HG02610 (cell line): ENCODE measurements at regions not wholly inside any gene's neighbourhood (a gene's known extent, or its start where the extent isn't known, plus 50 kb on each side); places are given as distances from the start of the nearest gene placed in this dataset.

Experiments
- ATAC-seq: cut with Tn5 transposase; IDR thresholded peaks from one replicate; pipeline ENCODE4 v1.9.1; 2021; ENCODE audit warnings: mild to moderate bottlenecking, moderate library complexity; ENCODE audit not compliant: unreplicated experiment

GRCh38 chr2:236712961-236713673 is 143.5 kb downstream of the ACKR3 start:
- no peak for ATAC-seq

DNA sequence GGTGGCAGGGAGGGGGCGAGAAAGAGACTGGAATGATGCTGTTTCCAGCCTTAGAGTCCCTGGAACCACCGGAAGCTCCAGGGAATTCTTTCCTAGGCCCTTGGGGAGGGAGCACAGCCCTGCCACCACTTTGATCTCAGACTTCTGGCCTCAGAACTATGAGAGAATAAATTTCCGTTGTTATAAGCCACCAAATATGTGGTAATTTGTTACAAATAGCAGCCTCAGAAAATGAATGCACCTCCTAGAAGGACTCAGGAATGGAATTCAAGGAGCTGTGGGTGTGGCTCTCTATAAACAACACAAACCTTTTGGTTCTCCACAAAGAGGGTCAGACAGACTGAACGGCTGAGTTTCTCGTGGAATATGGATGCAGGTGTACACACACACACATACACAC is 144.5 kb downstream of the ACKR3 start:
- ATAC-seq: no peak

GRCh38 chr2:236715077-236715476 is 145.5 kb downstream of the ACKR3 start:
- ATAC-seq: no peak

DNA sequence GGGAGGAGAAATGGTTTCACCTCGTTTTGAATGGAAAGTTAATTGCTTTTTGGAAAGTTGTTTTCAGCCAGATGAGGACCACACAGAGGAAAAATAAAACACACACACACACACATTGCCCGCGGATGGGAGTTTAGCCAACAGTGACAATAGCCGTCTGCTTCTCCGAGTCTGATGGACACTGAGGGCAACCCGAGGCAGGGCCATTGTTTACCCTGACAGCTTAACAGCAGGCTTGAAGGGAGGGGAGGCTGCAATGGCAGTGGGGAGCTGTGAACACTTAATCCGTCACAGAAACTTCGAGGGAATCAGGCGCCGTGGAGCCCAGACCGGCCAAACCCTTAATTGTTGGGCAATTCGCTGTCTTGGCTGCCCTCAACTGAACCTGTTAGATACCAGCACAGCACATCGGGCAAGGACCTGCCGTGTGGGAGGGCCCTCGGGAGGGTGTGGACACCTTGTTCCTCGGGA is 145.9 kb downstream of the ACKR3 start:
- no peak for ATAC-seq

DNA sequence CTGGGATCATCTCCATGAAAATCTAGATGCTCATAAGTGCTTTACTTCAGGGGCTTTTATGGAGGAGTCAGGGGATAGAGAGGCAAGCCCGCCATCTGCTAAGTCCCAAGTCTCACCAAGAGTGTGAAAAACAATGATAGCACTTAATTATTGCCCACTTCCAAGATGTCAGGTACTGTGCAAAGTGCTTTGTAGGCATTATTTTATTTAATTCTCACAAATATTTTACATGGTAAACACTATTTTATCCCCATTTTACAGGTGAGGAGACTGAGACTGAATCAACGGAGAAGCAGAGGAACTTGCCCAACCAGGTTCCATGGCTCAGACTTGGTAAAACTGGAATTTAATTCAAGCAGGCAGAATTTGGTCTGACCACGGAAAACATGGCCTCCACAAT is 147.5 kb downstream of the ACKR3 start:
- ATAC-seq: no peak

GRCh38 chr2:236717729-236718128 is 148.1 kb downstream of the ACKR3 start:
- ATAC-seq: no peak

GRCh38 chr2:236718207-236718992 is 148.8 kb downstream of the ACKR3 start:
- ATAC-seq: no peak

GRCh38 chr2:236719192-236719635 is 149.6 kb downstream of the ACKR3 start:
- ATAC-seq: no peak

GRCh38 chr2:236720974-236721540 is 151.4 kb downstream of the ACKR3 start:
- ATAC-seq: no peak

DNA sequence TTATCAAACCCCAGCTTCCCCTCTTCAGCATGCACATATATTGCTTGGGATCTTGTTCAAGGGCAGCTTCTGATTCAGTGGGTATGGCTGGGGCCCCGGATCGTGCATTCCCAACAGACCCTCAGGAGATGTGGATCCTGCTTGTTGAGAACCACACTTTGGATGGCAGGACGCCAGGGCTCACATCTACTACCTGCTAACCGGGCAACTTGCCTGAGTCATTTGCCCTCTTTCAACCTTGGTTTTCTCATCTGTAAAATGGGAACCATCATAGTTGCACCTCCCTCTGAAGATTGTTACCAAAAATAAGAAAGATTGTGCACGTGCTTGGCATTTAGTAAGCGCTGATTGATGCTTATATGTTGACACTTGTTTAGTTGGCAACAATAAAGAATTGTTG is 154.6 kb downstream of the ACKR3 start:
- no peak for ATAC-seq

- no peak for ATAC-seq
Observed at GRCh38 chr2:236726701-236727450, 157.3 kb downstream of the ACKR3 start.

- no peak for ATAC-seq
Observed at GRCh38 chr2:236728916-236729670, 159.5 kb downstream of the ACKR3 start.

DNA sequence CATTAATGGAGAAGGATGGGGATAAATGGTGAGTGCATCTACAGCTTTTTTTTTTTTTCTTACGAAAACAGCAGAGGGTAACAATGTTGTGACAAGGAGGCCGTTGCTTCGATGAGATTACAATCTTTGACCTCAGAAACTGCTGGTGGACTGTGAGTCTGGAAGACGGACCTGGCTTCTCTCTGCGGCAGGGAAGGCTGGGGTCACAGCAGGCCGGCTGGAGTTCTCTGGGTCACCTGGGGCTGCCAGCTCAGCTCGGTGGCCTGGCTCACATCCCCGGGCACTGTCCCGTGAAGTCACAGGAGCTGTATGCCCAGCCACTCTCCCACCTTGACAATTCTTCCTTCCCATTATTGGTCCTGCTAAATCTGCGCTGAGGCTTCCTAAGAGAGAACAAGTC is 160.8 kb downstream of the ACKR3 start:
- ATAC-seq: no peak

- no peak for ATAC-seq
Observed at GRCh38 chr2:236731767-236732580, 162.3 kb downstream of the ACKR3 start.

DNA sequence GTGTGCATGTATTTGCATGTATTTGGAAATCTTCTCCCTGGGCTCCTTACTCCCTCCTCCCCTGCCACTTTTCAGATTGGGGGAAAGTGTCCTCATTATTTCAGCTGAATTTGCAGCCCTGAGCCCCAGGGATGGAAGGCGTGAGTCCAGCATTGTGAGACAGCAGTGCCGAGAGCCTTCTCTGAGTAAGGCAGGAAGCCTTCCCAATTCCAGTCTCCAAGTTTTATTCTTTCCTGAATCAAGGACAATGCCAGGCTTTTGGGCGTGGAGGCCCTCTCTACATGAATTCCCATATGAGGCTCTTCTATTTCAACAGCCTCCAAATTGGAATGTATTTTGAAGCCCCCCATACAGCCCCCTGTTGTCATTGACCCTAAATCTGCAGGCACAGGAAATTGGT is 163.5 kb downstream of the ACKR3 start:
- no peak for ATAC-seq

- ATAC-seq: no peak
Observed at GRCh38 chr2:236735825-236736238, 166.2 kb downstream of the ACKR3 start.

GRCh38 chr2:236738030-236738429 is 168.4 kb downstream of the ACKR3 start:
- ATAC-seq: no peak

GRCh38 chr2:236738896-236739295 is 169.3 kb downstream of the ACKR3 start:
- no peak for ATAC-seq

DNA sequence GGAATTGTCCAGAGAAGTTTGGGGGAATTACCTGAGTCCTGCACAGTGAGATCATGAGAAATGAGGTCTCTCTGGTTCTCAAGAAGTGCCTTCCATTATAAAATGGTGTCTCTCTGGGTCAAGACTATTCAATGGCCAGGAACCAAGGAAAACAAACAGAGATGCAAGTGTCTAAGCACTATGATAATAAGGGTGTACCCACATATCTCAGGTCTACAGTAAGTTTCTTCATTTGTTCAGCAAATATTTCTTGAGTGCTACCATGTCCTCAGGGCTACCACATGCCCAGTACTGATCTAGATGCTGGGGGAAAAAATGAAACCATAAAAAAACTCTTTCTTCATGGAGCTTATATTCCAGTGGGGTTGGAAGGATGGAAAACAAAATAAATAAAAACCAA is 170.0 kb downstream of the ACKR3 start:
- ATAC-seq: no peak

DNA sequence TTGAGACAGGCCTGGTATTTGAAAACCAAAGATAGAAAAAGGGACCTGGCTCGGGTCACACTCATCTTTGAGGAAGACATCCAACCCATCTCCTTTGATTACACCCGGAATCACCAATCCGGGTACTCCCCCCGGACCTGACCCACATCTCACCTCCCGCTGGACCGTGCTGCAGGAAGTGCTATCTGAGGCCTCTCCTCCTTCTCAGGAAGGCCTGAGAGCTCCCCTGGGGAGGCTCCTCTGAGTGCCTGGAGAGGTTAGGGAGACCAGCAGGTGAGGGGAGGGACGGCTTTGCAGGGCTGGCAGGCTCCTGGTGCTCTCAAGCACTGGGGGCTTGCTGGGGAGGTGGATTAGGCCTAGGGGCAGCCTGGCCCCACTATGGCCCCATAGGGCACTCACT is 170.9 kb downstream of the ACKR3 start:
- no peak for ATAC-seq
